K562 (cell line): ENCODE measurements at regions not wholly inside any gene's neighbourhood (a gene's known extent, or its start where the extent isn't known, plus 50 kb on each side); places are given as distances from the start of the nearest gene placed in this dataset.

Experiments used
- ATAC-seq: fragments of 200-7000 bp; cut with Tn5 transposase; 3 replicates; pipeline ENCODE4 v1.9.1; 2020; ENCODE audit warnings: moderate library complexity
- BruUV-seq: library from RNA; stranded (reverse); fragments of 400-500 nt; replicated peaks from 2 replicates; lab custom pipeline; 2021; lab: Mats Ljungman, UMichigan
- CTCF ChIA-PET: fragments of 300-600 bp; formaldehyde crosslinking; extraction: SDS; loops from one replicate; lab custom pipeline; 2021; ENCODE audit warnings: low intra/inter-chr PET ratio; lab: Yijun Ruan, JAX
- POLR2A ChIA-PET: fragments of 300-600, 350-650 bp; sonication (Branson Sonifier 250); formaldehyde crosslinking; extraction: SDS; loops from one replicate; lab custom pipeline; 2021; ENCODE audit warnings: antibody characterized with exemption, inconsistent platforms; lab: Yijun Ruan, JAX
- DNase-seq, 4 experiments: peaks; one replicate each; pipeline versions ENCODE4 v3.0.0 to v3.0.0-alpha.2; 2011 to 2018; ENCODE audit warnings: low spot score in 3 of 4, mixed read lengths in 3 of 4; ENCODE audit errors: extremely low read depth in 1 of 4
- FAIRE-seq: peaks from 2 replicates; lab custom pipeline; 2011; peaks lifted over from hg19 to GRCh38; lab: Jason Lieb, UNC
- H2AFZ ChIP-seq: 2 replicates; pipeline ENCODE4 v1.6.0; 2011; ENCODE audit warnings: low read depth, low read length, control low read depth, inconsistent platforms
- H3K27ac ChIP-seq: fragments of 200-600 bp; 3 replicates; pipeline ENCODE4 v1.8.0; 2011; ENCODE audit warnings: low read depth, mild to moderate bottlenecking, control low read depth, inconsistent platforms, low read length, moderate library complexity, mixed read lengths; ENCODE audit errors: extremely low read depth
- H3K27me3 ChIP-seq, 2 experiments: fragments of 300-600 bp in 1 of 2; 2 replicates in 1 of 2; 3 replicates in 1 of 2; pipeline versions ENCODE4 v1.6.0 to v1.8.0; 2011; ENCODE audit warnings: inconsistent platforms in 2 of 2, low read length in 2 of 2, mild to moderate bottlenecking in 1 of 2, mixed read lengths in 1 of 2, moderate library complexity in 1 of 2; ENCODE audit not compliant: control insufficient read depth in 2 of 2, insufficient read depth in 2 of 2
- H3K36me3 ChIP-seq: fragments of 300-600 bp; 3 replicates; pipeline ENCODE4 v1.8.0; 2011; ENCODE audit warnings: mild to moderate bottlenecking, low read length, inconsistent platforms; ENCODE audit not compliant: control insufficient read depth, insufficient read depth
- H3K4me1 ChIP-seq, 2 experiments: fragments of 200-600 bp in 1 of 2; replicated peaks in 1 of 2; 2 replicates in 1 of 2; 3 replicates in 1 of 2; pipeline versions ENCODE4 v1.5.1 to v1.8.0; 2011; ENCODE audit warnings: inconsistent platforms in 2 of 2, low read length in 2 of 2, mild to moderate bottlenecking in 1 of 2, mixed read lengths in 1 of 2, moderate library complexity in 1 of 2; ENCODE audit not compliant: control insufficient read depth in 2 of 2, insufficient read depth in 2 of 2
- H3K4me2 ChIP-seq: 2 replicates; pipeline ENCODE4 v1.6.1; 2011; ENCODE audit warnings: low read length, control low read depth, inconsistent platforms, mixed read lengths; ENCODE audit not compliant: insufficient read depth
- H3K4me3 ChIP-seq: fragments of 200-600 bp; sonication (generic), shearing (Covaris generic); 2 replicates; pipeline ENCODE4 v1.5.1; 2016; ENCODE audit warnings: control low read depth, inconsistent platforms
- H3K79me2 ChIP-seq: fragments of 200-600 bp; 3 replicates; pipeline ENCODE4 v1.8.0; 2011; ENCODE audit warnings: low read length, inconsistent platforms; ENCODE audit not compliant: control insufficient read depth, insufficient read depth
- H3K9ac ChIP-seq, 2 experiments: 2 replicates each; pipeline versions ENCODE4 v1.6.0 to v1.6.1; 2011; ENCODE audit warnings: low read depth in 2 of 2, low read length in 2 of 2, control low read depth in 1 of 2, inconsistent platforms in 1 of 2, mild to moderate bottlenecking in 1 of 2, mixed read lengths in 1 of 2; ENCODE audit not compliant: insufficient read depth in 1 of 2
- H3K9me1 ChIP-seq: one replicate; pipeline ENCODE4 v1.6.0; 2011; ENCODE audit warnings: inconsistent platforms, mild to moderate bottlenecking, low read length, moderate library complexity; ENCODE audit not compliant: control insufficient read depth, insufficient read depth
- H3K9me3 ChIP-seq: replicated peaks from 2 replicates; pipeline ENCODE4 v1.5.1; 2011; ENCODE audit warnings: low read depth, low read length, inconsistent platforms; ENCODE audit not compliant: control insufficient read depth, insufficient read depth
- H4K20me1 ChIP-seq: replicated peaks from 2 replicates; pipeline ENCODE4 v1.6.1; 2011; ENCODE audit warnings: low read length, inconsistent platforms, mixed read lengths; ENCODE audit not compliant: control insufficient read depth, insufficient read depth
- ADNP ChIP-seq: fragments of 200-800 bp; sonication (Bioruptor generic); IDR thresholded peaks from 2 replicates; pipeline ENCODE4 v1.6.1; 2016; ENCODE audit warnings: missing genetic modification characterization, missing compliant biosample characterization
- CEBPG ChIP-seq, 3 experiments: fragments of 200-800 bp in 1 of 3; sonication (Bioruptor generic) in 1 of 3; sonication (generic) in 1 of 3; formaldehyde crosslinking in 1 of 3; IDR thresholded peaks in 2 of 3; conservative IDR thresholded peaks in 1 of 3; 2 replicates each; pipeline versions ENCODE4 v1.6.1 to v1.8.0; 2016 to 2022; ENCODE audit warnings: missing compliant biosample characterization in 2 of 3, missing genetic modification characterization in 2 of 3, mild to moderate bottlenecking in 1 of 3, missing genetic modification reagents in 1 of 3
- HLTF ChIP-seq: fragments of 450-650 bp; IDR thresholded peaks from 2 replicates; pipeline ENCODE4 v1.6.1; 2016
- MAFF ChIP-seq: IDR thresholded peaks from 2 replicates; pipeline ENCODE4 v1.6.1; 2012; ENCODE audit warnings: low read length, improper control_type of control experiment
- MCM7 ChIP-seq, 2 experiments: fragments of 450-650 bp; IDR thresholded peaks; 2 replicates each; pipeline ENCODE4 v1.6.1; 2016 to 2018
- PRPF4 ChIP-seq: fragments of 200-400 bp; formaldehyde crosslinking; IDR thresholded peaks from one replicate; pipeline ENCODE4 v1.6.1; 2017; ENCODE audit warnings: low read length, low read depth, mild to moderate bottlenecking; ENCODE audit not compliant: insufficient read depth, poor library complexity, severe bottlenecking
- WGBS: fragments of 100-300 bp; shearing (Covaris generic); methylation state at CpG from one replicate; pipeline ENCODE4 v1.1.6; 2016; ENCODE audit warnings: low coverage, mixed read lengths; ENCODE audit not compliant: insufficient coverage; ENCODE audit errors: missing lambda C conversion rate; 5-methylcytosine and 5-hydroxymethylcytosine counted together
- in situ Hi-C: fragments of 300-500 bp; cut with MboI; formaldehyde crosslinking; loops from 4 replicates; pipeline ENCODE4 v1.15.0; 2018; ENCODE audit warnings: inconsistent platforms, mixed read lengths
- intact Hi-C: fragments of 100-400 bp; cut with micrococcal nuclease; formaldehyde crosslinking; loops from 2 replicates; pipeline ENCODE4 v1.14.2; 2022

DNA sequence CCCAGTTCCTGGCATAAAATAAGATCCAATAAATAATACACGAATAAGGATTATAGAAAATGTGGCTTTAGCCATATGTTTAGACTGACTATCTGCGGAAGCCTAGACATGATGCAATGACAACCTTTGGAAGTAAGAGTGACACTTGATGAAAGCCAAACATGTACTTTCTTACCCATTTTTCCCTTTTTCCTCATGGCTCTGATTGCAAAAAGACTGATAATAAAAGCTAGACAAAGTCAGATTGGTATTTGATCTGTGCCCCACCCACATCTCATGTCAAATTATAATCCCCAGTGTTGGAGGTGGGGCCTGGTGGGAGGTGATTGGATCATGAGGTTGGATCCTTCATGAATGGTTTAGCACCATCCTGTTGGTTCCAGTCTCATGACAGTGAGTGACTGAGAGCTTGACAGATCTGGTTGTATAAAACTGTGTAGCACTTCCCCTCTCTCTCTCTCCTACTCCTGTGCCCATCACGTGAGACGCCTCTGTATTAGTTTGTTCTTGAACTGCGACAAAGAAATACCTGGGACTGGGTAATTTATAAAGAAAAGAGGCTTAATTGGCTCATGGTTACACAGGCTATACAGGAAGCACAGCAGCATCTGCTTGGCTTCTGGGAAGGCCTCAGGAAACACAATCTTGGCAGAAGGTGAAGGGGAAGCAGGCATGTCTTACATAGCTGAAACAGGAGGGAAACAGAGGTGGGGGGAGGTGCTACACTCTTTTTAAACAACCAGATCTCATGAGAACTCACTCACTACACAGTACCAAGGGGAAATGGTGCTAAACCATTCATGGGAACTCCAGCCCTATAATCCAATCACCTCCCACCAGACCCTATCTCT, 243.4 kb upstream of the PIK3R1 start:
- TF ChIP-seq ADNP (tag) (no peak), MCM7 (IDR thresholded peaks at IDR 0.05) (no peak), PRPF4 (no peak)
- TF ChIP-seq, all 486 proteins: peak for 0
- Histone ChIP-seq H2AFZ (no peak overlapping the region), H3K9me3 (no peaks in the 10 kb centered on the region), H4K20me1 (no peaks in the 10 kb centered on the region), H3K27ac (no peak overlapping the region), H3K4me2 (no peak overlapping the region), H3K9ac (no peak overlapping the region), H3K4me1 (no peaks in the 10 kb centered on the region), H3K79me2 (no peaks in the 10 kb centered on the region), H3K36me3 (no peaks in the 10 kb centered on the region), H3K4me3 (no peak overlapping the region), H3K27me3 (no peaks in the 10 kb centered on the region), H3K9me1 (no peaks in the 10 kb centered on the region)
- no peak for FAIRE-seq
- intact Hi-C loops = no loop called here
- CTCF ChIA-PET = no interaction called here
- BruUV-seq = no TSS peak
- no peak for DNase-seq
- no peak for ATAC-seq
- 3% methylated on average over 5 of the region's 5 CpGs for WGBS
- POLR2A ChIA-PET = no interaction called here
- in situ Hi-C loops = no loop called here

- TF ChIP-seq MAFF (no peak), CEBPG (CRISPR knock-in tag; IDR thresholded peaks at IDR 0.05) (no peak), CEBPG (tag; conservative IDR thresholded peaks at IDR 0.05 in 1 of 2, IDR thresholded peaks at IDR 0.05 in 1 of 2) (no peak), HLTF (no peak)
- Histone ChIP-seq H3K4me2 (no peak overlapping the region), H3K36me3 (no peaks in the 10 kb centered on the region), H3K4me1 (no peaks in the 10 kb centered on the region), H3K27me3 (no peaks in the 10 kb centered on the region), H3K27ac (no peak overlapping the region), H3K4me3 (no peak overlapping the region), H4K20me1 (no peaks in the 10 kb centered on the region), H2AFZ (no peak overlapping the region), H3K9ac (no peak overlapping the region), H3K9me1 (no peaks in the 10 kb centered on the region), H3K9me3 (no peaks in the 10 kb centered on the region), H3K79me2 (no peaks in the 10 kb centered on the region)
- no peak for FAIRE-seq
- BruUV-seq = no TSS peak
- in situ Hi-C loops = no loop called here
- ATAC-seq = no peak
- DNase-seq = no peak
- POLR2A ChIA-PET = no interaction called here
- 0% methylated on average over 4 of the region's 4 CpGs for WGBS
- intact Hi-C loops = no loop called here
- CTCF ChIA-PET = no interaction called here
Observed at GRCh38 chr5:67971223-67971830, 244.2 kb upstream of the PIK3R1 start.
